Colonic mucosa (tissue), 4 donors: ENCODE measurements at regions not wholly inside any gene's neighbourhood (a gene's known extent, or its start where the extent isn't known, plus 50 kb on each side); places are given as distances from the start of the nearest gene placed in this dataset.

Experiments used
- DNase-seq: peaks from one replicate; pipeline ENCODE4 v3.0.0-alpha.2; 2020
- H3K27ac ChIP-seq: fragments of 200-600 bp; one replicate; pipeline ENCODE4 v1.8.0; 2021
- H3K27me3 ChIP-seq: fragments of 200-600 bp; one replicate; pipeline ENCODE4 v1.8.0; 2021
- H3K36me3 ChIP-seq: fragments of 200-600 bp; one replicate; pipeline ENCODE4 v1.8.0; 2021
- H3K4me1 ChIP-seq: fragments of 200-600 bp; one replicate; pipeline ENCODE4 v1.8.0; 2021; ENCODE audit warnings: mild to moderate bottlenecking
- H3K4me3 ChIP-seq: fragments of 200-600 bp; one replicate; pipeline ENCODE4 v1.8.0; 2021
- H3K9ac ChIP-seq, 2 donors: one replicate each; pipeline ENCODE4 v1.7.0; 2013; ENCODE audit warnings: control low read depth in 2 of 2, low read depth in 2 of 2, low read length in 2 of 2
- H3K9me3 ChIP-seq: fragments of 200-600 bp; one replicate; pipeline ENCODE4 v1.8.0; 2021
- CTCF ChIP-seq: fragments of 200-600 bp; IDR thresholded peaks from one replicate; pipeline ENCODE4 v1.8.0; 2022; ENCODE audit warnings: antibody characterized with exemption, mild to moderate bottlenecking
- intact Hi-C: fragments of 100-400 bp; cut with DNase I; formaldehyde crosslinking; loops from one replicate; pipeline ENCODE4 v1.14.1; 2022
- donor health status: healthy.
- donor health status: DM: no; HTN: no; CAD: no.
- donor health status: DM: no; HTN: no; CAD: no.

GRCh38 chr10:83367036-83367435, 772.3 kb upstream of the GHITM start:
- Histone ChIP-seq H3K27me3 (no peaks in the 10 kb centered on the region), H3K4me3 (no peak overlapping the region), H3K9me3 (no peaks in the 10 kb centered on the region), H3K27ac (no peak overlapping the region), H3K4me1 (no peaks in the 10 kb centered on the region), H3K36me3 (no peaks in the 10 kb centered on the region), H3K9ac (no peak overlapping the region)
- intact Hi-C loops, result no loop called here
- TF ChIP-seq CTCF, result no peak
- no peak for DNase-seq

- H3K36me3 ChIP-seq, result no peaks in the 10 kb centered on the region
- no peaks in the 10 kb centered on the region for H3K9me3 ChIP-seq
- no peak overlapping the region for H3K27ac ChIP-seq
- intact Hi-C loops, result no loop called here
- no peak for TF ChIP-seq CTCF
- H3K9ac ChIP-seq, result no peak overlapping the region
- DNase-seq, result no peak
- no peaks in the 10 kb centered on the region for H3K4me1 ChIP-seq
- H3K4me3 ChIP-seq, result no peak overlapping the region
- H3K27me3 ChIP-seq, result no peaks in the 10 kb centered on the region
These were observed 767.4 kb upstream of the GHITM start for GRCh38 chr10:83371696-83372490.

DNA sequence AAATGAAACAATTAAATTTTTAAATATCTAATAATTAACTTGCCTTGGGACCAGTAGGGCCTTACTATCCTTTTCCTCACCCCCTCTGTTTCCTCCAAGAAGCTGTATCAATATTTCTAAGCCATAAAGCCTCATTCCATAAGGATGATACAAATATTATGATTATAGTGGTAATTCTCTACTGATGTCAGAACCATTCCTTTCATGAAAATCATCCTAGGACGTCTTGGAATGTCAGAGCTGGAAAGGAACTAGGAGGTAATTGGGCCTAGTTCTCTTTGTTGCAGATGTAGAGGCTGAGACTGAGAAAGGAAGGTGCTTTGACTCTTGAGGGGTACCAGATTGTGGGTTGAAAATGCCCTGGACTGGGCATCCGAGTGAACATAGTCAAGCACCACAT, 766.7 kb upstream of the GHITM start:
- Histone ChIP-seq H3K9ac (no peak overlapping the region), H3K4me3 (no peak overlapping the region), H3K9me3 (no peaks in the 10 kb centered on the region), H3K4me1 (no peaks in the 10 kb centered on the region), H3K36me3 (no peaks in the 10 kb centered on the region), H3K27ac (no peak overlapping the region), H3K27me3 (no peaks in the 10 kb centered on the region)
- no peak for TF ChIP-seq CTCF
- intact Hi-C loops, result no loop called here
- no peak for DNase-seq

DNA sequence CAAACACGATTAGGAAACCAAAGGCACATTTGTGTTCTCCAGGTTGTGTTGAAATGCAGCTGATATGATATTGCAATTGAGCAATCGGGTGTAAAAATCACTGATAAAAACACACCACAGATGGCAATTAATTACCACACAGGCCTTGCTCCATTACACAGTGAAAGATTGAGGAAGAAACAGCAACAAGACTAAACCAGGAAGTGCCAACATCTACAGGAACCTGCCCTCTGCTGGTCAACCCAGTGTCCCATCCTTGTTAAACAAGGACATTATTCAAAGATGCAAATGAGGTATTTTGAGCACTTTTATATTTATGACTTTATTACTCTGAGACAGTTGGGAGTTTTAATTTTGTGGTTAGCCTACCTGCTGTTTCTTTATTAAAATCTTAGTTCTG, 765.6 kb upstream of the GHITM start:
- Histone ChIP-seq H3K36me3 (no peaks in the 10 kb centered on the region), H3K4me1 (no peaks in the 10 kb centered on the region), H3K9ac (no peak overlapping the region), H3K4me3 (no peak overlapping the region), H3K27ac (no peak overlapping the region), H3K27me3 (no peaks in the 10 kb centered on the region), H3K9me3 (no peaks in the 10 kb centered on the region)
- TF ChIP-seq CTCF, result no peak
- intact Hi-C loops, result no loop called here
- DNase-seq, result no peak

GRCh38 chr10:83374741-83375140, 764.6 kb upstream of the GHITM start:
- no peak for DNase-seq
- TF ChIP-seq CTCF, result no peak
- H3K27ac ChIP-seq, result no peak overlapping the region
- no peaks in the 10 kb centered on the region for H3K9me3 ChIP-seq
- no peak overlapping the region for H3K4me3 ChIP-seq
- H3K9ac ChIP-seq, result no peak overlapping the region
- H3K36me3 ChIP-seq, result no peaks in the 10 kb centered on the region
- intact Hi-C loops, result no loop called here
- no peaks in the 10 kb centered on the region for H3K27me3 ChIP-seq
- no peaks in the 10 kb centered on the region for H3K4me1 ChIP-seq
